ENCODE measurements at regions not wholly inside any gene's neighbourhood (a gene's known extent, or its start where the extent isn't known, plus 50 kb on each side); places are given as distances from the start of the nearest gene placed in this dataset.

GRCh38 chr16:5533321-5533888 is 435.8 kb upstream of the EEF2KMT start:
- no peaks in the 10 kb centered on the region for H3K4me1 ChIP-seq (ENCODE audit: insufficient read depth, low read length)
- ChIA-PET CTCF (no interaction called here), POLR2A (no interaction called here)

GRCh38 chr16:5527817-5528216 is 430.2 kb upstream of the EEF2KMT start:
- Histone ChIP-seq H3K4me3 (ENCODE audit: low read length) (no peak overlapping the region), H3K36me3 (ENCODE audit: insufficient read depth, low read length) (no peaks in the 10 kb centered on the region), H3K27me3 (ENCODE audit: insufficient read depth, low read length, poor library complexity, severe bottlenecking) (no peaks in the 10 kb centered on the region), H3K27ac (ENCODE audit: low read depth, low read length) (no peak overlapping the region), H3K4me1 (ENCODE audit: insufficient read depth, low read length) (no peaks in the 10 kb centered on the region), H3K9me3 (ENCODE audit: low read length) (no peaks in the 10 kb centered on the region)
- ChIA-PET CTCF (no interaction called here), POLR2A (no interaction called here)
- no peaks in the 10 kb centered on the region for H3K4me1 Mint-ChIP-seq
- no peaks in the 10 kb centered on the region for H3K36me3 Mint-ChIP-seq
- H3K4me3 Mint-ChIP-seq: no peak overlapping the region
- DNase-seq: no peak
- no peak overlapping the region for H3K27ac Mint-ChIP-seq
- H3K9me3 Mint-ChIP-seq: peaks cover 0 to 19% (median 0%) of the 10 kb centered on the region in 5 donors
- peaks cover 3% of the 10 kb centered on the region in 2 donors for H3K27me3 Mint-ChIP-seq

More at GRCh38 chr16:5533321-5533888, 435.8 kb upstream of the EEF2KMT start:
- H3K4me1 Mint-ChIP-seq: no peaks in the 10 kb centered on the region
- DNase-seq: no peak
- Histone ChIP-seq H3K27ac (ENCODE audit: low read depth, low read length) (no peak overlapping the region), H3K4me3 (ENCODE audit: low read length) (no peak overlapping the region), H3K36me3 (ENCODE audit: insufficient read depth, low read length) (no peaks in the 10 kb centered on the region), H3K9me3 (ENCODE audit: low read length) (no peaks in the 10 kb centered on the region), H3K27me3 (ENCODE audit: insufficient read depth, low read length, poor library complexity, severe bottlenecking) (no peaks in the 10 kb centered on the region)
- H3K9me3 Mint-ChIP-seq: peaks cover 0 to 12% (median 0%) of the 10 kb centered on the region in 5 donors
- H3K36me3 Mint-ChIP-seq: no peaks in the 10 kb centered on the region
- no peak overlapping the region for H3K27ac Mint-ChIP-seq
- no peak overlapping the region for H3K4me3 Mint-ChIP-seq
- peaks cover 0 to 2% of the 10 kb centered on the region in 2 donors for H3K27me3 Mint-ChIP-seq

GRCh38 chr16:5526826-5527225 is 429.2 kb upstream of the EEF2KMT start:
- Histone ChIP-seq H3K9me3 (ENCODE audit: low read length) (no peaks in the 10 kb centered on the region), H3K4me3 (ENCODE audit: low read length) (no peak overlapping the region), H3K27me3 (ENCODE audit: insufficient read depth, low read length, poor library complexity, severe bottlenecking) (no peaks in the 10 kb centered on the region), H3K27ac (ENCODE audit: low read depth, low read length) (no peak overlapping the region), H3K36me3 (ENCODE audit: insufficient read depth, low read length) (no peaks in the 10 kb centered on the region), H3K4me1 (ENCODE audit: insufficient read depth, low read length) (no peaks in the 10 kb centered on the region)
- no peak overlapping the region for H3K27ac Mint-ChIP-seq
- H3K27me3 Mint-ChIP-seq: peaks cover 3% of the 10 kb centered on the region in 2 donors
- no peak for DNase-seq
- H3K9me3 Mint-ChIP-seq: peaks cover 0 to 19% (median 0%) of the 10 kb centered on the region in 5 donors
- no peaks in the 10 kb centered on the region for H3K4me1 Mint-ChIP-seq
- H3K36me3 Mint-ChIP-seq: no peaks in the 10 kb centered on the region
- POLR2A ChIA-PET: no interaction called here
- H3K4me3 Mint-ChIP-seq: no peak overlapping the region
- CTCF ChIA-PET: no interaction called here

- Histone ChIP-seq H3K9me3 (ENCODE audit: low read length) (no peaks in the 10 kb centered on the region), H3K27me3 (ENCODE audit: insufficient read depth, low read length, poor library complexity, severe bottlenecking) (no peaks in the 10 kb centered on the region), H3K27ac (ENCODE audit: low read depth, low read length) (no peak overlapping the region), H3K4me3 (ENCODE audit: low read length) (no peak overlapping the region), H3K36me3 (ENCODE audit: insufficient read depth, low read length) (no peaks in the 10 kb centered on the region), H3K4me1 (ENCODE audit: insufficient read depth, low read length) (no peaks in the 10 kb centered on the region)
- H3K4me3 Mint-ChIP-seq: no peak overlapping the region
- ChIA-PET CTCF (no interaction called here), POLR2A (no interaction called here)
- peaks cover 3% of the 10 kb centered on the region in 2 donors for H3K27me3 Mint-ChIP-seq
- no peaks in the 10 kb centered on the region for H3K36me3 Mint-ChIP-seq
- no peak for DNase-seq
- no peak overlapping the region for H3K27ac Mint-ChIP-seq
- peaks cover 0 to 11% (median 0%) of the 10 kb centered on the region in 5 donors for H3K9me3 Mint-ChIP-seq
- H3K4me1 Mint-ChIP-seq: no peaks in the 10 kb centered on the region
These were observed 426.2 kb upstream of the EEF2KMT start for GRCh38 chr16:5523829-5524228.

- Mint-ChIP-seq H3K9me3 (peaks cover 0 to 8% (median 4%) of the 10 kb centered on the region in 5 donors), H3K4me1 (no peaks in the 10 kb centered on the region), H3K27me3 (peaks cover 0 to 1% of the 10 kb centered on the region in 2 donors), H3K27ac (no peak overlapping the region), H3K4me3 (no peak overlapping the region), H3K36me3 (no peaks in the 10 kb centered on the region)
- no peak for DNase-seq
- Histone ChIP-seq H3K27ac (ENCODE audit: low read depth, low read length) (no peak overlapping the region), H3K4me1 (ENCODE audit: insufficient read depth, low read length) (no peaks in the 10 kb centered on the region), H3K27me3 (ENCODE audit: insufficient read depth, low read length, poor library complexity, severe bottlenecking) (no peaks in the 10 kb centered on the region), H3K4me3 (ENCODE audit: low read length) (no peak overlapping the region), H3K36me3 (ENCODE audit: insufficient read depth, low read length) (no peaks in the 10 kb centered on the region), H3K9me3 (ENCODE audit: low read length) (no peaks in the 10 kb centered on the region)
- POLR2A ChIA-PET: no interaction called here
- CTCF ChIA-PET: no interaction called here
These were observed 418.5 kb upstream of the EEF2KMT start for GRCh38 chr16:5516115-5516514.

GRCh38 chr16:5512014-5512413 is 414.4 kb upstream of the EEF2KMT start:
- Histone ChIP-seq H3K9me3 (ENCODE audit: low read length) (no peaks in the 10 kb centered on the region), H3K36me3 (ENCODE audit: insufficient read depth, low read length) (no peaks in the 10 kb centered on the region), H3K27ac (ENCODE audit: low read depth, low read length) (no peak overlapping the region), H3K4me3 (ENCODE audit: low read length) (no peak overlapping the region), H3K27me3 (ENCODE audit: insufficient read depth, low read length, poor library complexity, severe bottlenecking) (no peaks in the 10 kb centered on the region), H3K4me1 (ENCODE audit: insufficient read depth, low read length) (no peaks in the 10 kb centered on the region)
- Mint-ChIP-seq H3K9me3 (peaks cover 0 to 8% (median 3%) of the 10 kb centered on the region in 5 donors), H3K36me3 (no peaks in the 10 kb centered on the region), H3K4me3 (no peak overlapping the region), H3K27ac (no peak overlapping the region), H3K27me3 (peaks cover 2 to 5% of the 10 kb centered on the region in 2 donors), H3K4me1 (no peaks in the 10 kb centered on the region)
- DNase-seq: no peak
- ChIA-PET POLR2A (no interaction called here), CTCF (no interaction called here)

GRCh38 chr16:5510819-5511370 is 413.3 kb upstream of the EEF2KMT start:
- Mint-ChIP-seq H3K36me3 (no peaks in the 10 kb centered on the region), H3K27ac (no peak overlapping the region), H3K4me1 (no peaks in the 10 kb centered on the region), H3K4me3 (no peak overlapping the region), H3K27me3 (peaks cover 5 to 7% of the 10 kb centered on the region in 2 donors), H3K9me3 (peaks cover 0 to 8% (median 3%) of the 10 kb centered on the region in 5 donors)
- no peaks in the 10 kb centered on the region for H3K9me3 ChIP-seq (ENCODE audit: low read length)
- CTCF ChIA-PET: no interaction called here
- no peaks in the 10 kb centered on the region for H3K36me3 ChIP-seq (ENCODE audit: insufficient read depth, low read length)
- no peak for DNase-seq
- H3K4me1 ChIP-seq (ENCODE audit: insufficient read depth, low read length): no peaks in the 10 kb centered on the region
- no peak overlapping the region for H3K27ac ChIP-seq (ENCODE audit: low read depth, low read length)
- no peak overlapping the region for H3K4me3 ChIP-seq (ENCODE audit: low read length)
- no peaks in the 10 kb centered on the region for H3K27me3 ChIP-seq (ENCODE audit: insufficient read depth, low read length, poor library complexity, severe bottlenecking)
- POLR2A ChIA-PET: no interaction called here

- H3K4me1 Mint-ChIP-seq: no peaks in the 10 kb centered on the region
- POLR2A ChIA-PET: no interaction called here
- peaks cover 0 to 8% (median 3%) of the 10 kb centered on the region in 5 donors for H3K9me3 Mint-ChIP-seq
- Histone ChIP-seq H3K27me3 (ENCODE audit: insufficient read depth, low read length, poor library complexity, severe bottlenecking) (no peaks in the 10 kb centered on the region), H3K27ac (ENCODE audit: low read depth, low read length) (no peak overlapping the region), H3K4me1 (ENCODE audit: insufficient read depth, low read length) (no peaks in the 10 kb centered on the region), H3K9me3 (ENCODE audit: low read length) (no peaks in the 10 kb centered on the region), H3K4me3 (ENCODE audit: low read length) (no peak overlapping the region), H3K36me3 (ENCODE audit: insufficient read depth, low read length) (no peaks in the 10 kb centered on the region)
- peaks cover 6 to 7% of the 10 kb centered on the region in 2 donors for H3K27me3 Mint-ChIP-seq
- no peaks in the 10 kb centered on the region for H3K36me3 Mint-ChIP-seq
- CTCF ChIA-PET: no interaction called here
- no peak overlapping the region for H3K4me3 Mint-ChIP-seq
- DNase-seq: no peak
- H3K27ac Mint-ChIP-seq: no peak overlapping the region
These were observed 412.2 kb upstream of the EEF2KMT start for GRCh38 chr16:5509794-5510193.
